Suprapubic skin (tissue), 4 donors: ENCODE measurements at regions not wholly inside any gene's neighbourhood (a gene's known extent, or its start where the extent isn't known, plus 50 kb on each side); places are given as distances from the start of the nearest gene placed in this dataset.
"Not testable (repeated sequence)": the region's sequence is repeated elsewhere in the genome, so short reads cannot be mapped to it uniquely, and the experiment has no call there.

ENCODE experiments used
- DNase-seq, 2 donors: peaks; one replicate each; pipeline ENCODE4 v3.0.0-alpha.2; 2019; ENCODE audit warnings: low spot score in 2 of 2
- H3K27ac ChIP-seq: fragments of 200-600 bp; sonication (generic); one replicate; pipeline ENCODE4 v1.5.1; 2019
- H3K27me3 ChIP-seq: fragments of 200-600 bp; sonication (generic); one replicate; pipeline ENCODE4 v1.5.1; 2019
- H3K36me3 ChIP-seq: fragments of 200-600 bp; sonication (generic); one replicate; pipeline ENCODE4 v1.5.1; 2019
- H3K4me1 ChIP-seq: fragments of 200-600 bp; sonication (generic); one replicate; pipeline ENCODE4 v1.5.1; 2019
- H3K4me3 ChIP-seq: fragments of 200-600 bp; sonication (generic); one replicate; pipeline ENCODE4 v1.5.1; 2019; ENCODE audit warnings: mild to moderate bottlenecking
- H3K9me3 ChIP-seq: fragments of 200-600 bp; sonication (generic); one replicate; pipeline ENCODE4 v1.5.1; 2019
- WGBS: methylation state at CpG from one replicate; pipeline ENCODE4 v1.1.5; 2018; 5-methylcytosine and 5-hydroxymethylcytosine counted together

DNA sequence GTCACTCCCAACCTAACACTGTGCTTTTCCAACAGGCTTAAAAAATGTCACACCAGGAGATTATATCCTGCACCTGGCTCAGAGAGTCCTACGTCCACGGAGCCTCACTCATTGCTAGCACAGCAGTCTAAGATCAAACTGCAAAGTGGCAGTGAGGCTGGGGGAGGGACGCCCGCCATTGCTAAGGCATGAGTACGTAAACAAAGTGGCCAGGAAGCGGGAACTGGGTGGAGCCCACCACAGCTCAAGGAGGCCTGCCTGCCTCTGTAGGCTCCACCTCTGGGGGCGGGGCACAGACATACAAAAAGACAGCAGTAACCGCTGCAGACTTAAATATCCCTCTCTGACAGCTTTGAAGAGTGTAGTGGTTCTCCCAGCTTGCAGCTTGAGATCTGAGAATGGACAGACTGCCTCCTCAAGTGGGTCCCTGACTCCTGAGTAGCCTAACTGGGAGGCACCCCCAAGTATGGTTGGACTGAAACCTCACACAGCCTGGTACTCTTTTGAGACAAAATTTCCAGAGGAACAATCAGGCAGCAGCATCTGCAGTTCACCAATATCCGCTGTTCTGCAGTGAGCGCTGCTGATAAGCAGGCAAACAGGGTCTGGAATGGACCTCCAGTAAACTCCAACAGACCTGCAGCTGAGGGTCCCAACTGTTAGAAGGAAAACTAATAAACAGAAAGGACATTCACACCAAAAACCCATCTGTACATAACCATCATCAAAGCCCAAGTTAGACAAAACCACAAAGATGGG lies 2986.4 kb upstream of the OR11H1 start:
- peak in 1 of 2 donors; percentile 76 for DNase-seq
- H3K36me3 ChIP-seq, H3K27me3 ChIP-seq, H3K27ac ChIP-seq, H3K4me3 ChIP-seq, H3K4me1 ChIP-seq, H3K9me3 ChIP-seq: not testable (repeated sequence)
- 59% methylated on average over 5 of the region's 10 CpGs for WGBS

GRCh38 chr22:12553366-12553765 lies 2974.6 kb upstream of the OR11H1 start:
- whole genome bisulfite sequencing: 56% methylated on average over 5 of the region's 5 CpGs
- H3K4me3 ChIP-seq, H3K36me3 ChIP-seq, H3K27me3 ChIP-seq, H3K9me3 ChIP-seq, H3K27ac ChIP-seq, DNase-seq, H3K4me1 ChIP-seq: not testable (repeated sequence)

DNA sequence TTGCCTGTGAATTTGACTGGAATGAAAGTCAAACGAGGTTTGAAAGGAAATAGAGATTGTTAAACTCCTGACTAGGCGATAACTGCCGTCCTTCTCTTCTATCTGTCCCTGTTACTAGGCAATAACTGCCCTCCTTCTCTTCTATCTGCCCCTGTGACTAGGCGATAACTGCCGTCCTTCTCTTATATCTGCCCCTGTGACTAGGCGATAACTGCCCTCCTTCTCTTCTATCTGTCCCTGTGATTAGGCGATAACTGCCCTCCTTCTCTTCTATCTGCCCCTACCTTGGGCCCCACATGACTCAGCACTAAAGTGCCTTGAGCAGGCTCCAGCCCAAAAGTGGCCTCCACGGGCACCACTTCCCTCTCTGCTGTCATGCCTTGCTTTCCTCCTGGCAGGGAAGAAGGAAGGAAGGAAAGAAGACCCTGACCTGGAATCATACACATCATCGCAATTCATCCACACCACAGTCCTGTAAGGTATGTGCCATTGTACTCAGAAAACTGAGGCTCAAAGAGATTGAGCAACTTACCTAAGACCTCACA lies 2973.3 kb upstream of the OR11H1 start:
- not testable (repeated sequence) for H3K9me3 ChIP-seq, H3K4me1 ChIP-seq, H3K4me3 ChIP-seq, H3K36me3 ChIP-seq, H3K27me3 ChIP-seq, DNase-seq, H3K27ac ChIP-seq
- 78% methylated on average over 9 of the region's 9 CpGs for WGBS

- H3K36me3 ChIP-seq, H3K4me1 ChIP-seq, H3K9me3 ChIP-seq, H3K4me3 ChIP-seq, H3K27ac ChIP-seq, H3K27me3 ChIP-seq, DNase-seq: not testable (repeated sequence)
Observed at GRCh38 chr22:12571500-12571899, 2956.5 kb upstream of the OR11H1 start.

GRCh38 chr22:12579655-12580054 lies 2948.3 kb upstream of the OR11H1 start:
- not testable (repeated sequence) for DNase-seq, H3K4me1 ChIP-seq, H3K36me3 ChIP-seq, H3K27ac ChIP-seq, H3K4me3 ChIP-seq, H3K9me3 ChIP-seq, H3K27me3 ChIP-seq
- 8% methylated on average over 2 of the region's 3 CpGs for WGBS

DNA sequence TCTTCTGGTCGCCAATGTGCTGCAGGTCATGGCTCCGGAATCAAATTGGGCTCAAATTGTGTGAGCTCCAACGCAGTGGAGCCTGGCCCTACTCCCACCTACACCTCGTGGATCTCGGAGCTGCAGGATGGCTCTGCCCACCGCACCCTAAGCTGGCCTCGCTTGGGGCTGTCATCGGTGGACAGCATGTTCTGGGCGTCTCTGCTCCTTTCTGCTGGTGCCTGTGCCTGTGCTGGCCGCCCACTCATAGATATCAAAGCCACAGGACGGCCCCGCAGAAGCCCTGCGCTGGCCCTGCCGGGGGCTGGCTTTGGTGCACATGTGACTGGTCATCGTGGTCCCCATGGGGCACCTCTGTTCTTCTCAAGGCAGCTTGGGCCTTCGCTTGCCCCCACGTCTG lies 2943.5 kb upstream of the OR11H1 start:
- H3K9me3 ChIP-seq, H3K27ac ChIP-seq: not testable (repeated sequence)
- 68% methylated on average over 16 of the region's 17 CpGs for WGBS

DNA sequence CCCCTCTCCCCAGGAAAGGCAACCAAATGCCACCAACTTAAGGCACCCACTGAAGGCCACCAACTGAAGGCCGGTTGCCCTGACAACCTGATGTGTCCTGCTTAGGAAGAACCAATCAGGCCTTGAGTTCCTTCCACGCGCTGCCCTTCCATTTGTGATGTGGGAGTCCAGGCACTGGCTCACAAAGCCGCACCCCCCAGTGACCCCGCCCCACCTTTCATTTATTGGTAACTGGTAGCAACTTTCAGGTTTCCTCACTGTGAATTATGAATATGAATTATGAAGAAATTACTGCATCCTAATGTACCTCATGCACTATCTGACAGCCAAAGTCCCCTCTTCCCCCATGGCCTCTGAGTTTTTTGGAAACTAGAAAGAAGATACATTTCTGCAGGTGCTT lies 2943.1 kb upstream of the OR11H1 start:
- not testable (repeated sequence) for DNase-seq, H3K9me3 ChIP-seq, H3K27me3 ChIP-seq, H3K27ac ChIP-seq, H3K4me1 ChIP-seq, H3K36me3 ChIP-seq, H3K4me3 ChIP-seq
- 62% methylated on average over 5 of the region's 5 CpGs for WGBS

More for the DNA sequence above, 2943.5 kb upstream of the OR11H1 start:
- H3K4me1 ChIP-seq, H3K4me3 ChIP-seq, H3K36me3 ChIP-seq, H3K27me3 ChIP-seq: not testable (repeated sequence)
- DNase-seq: peak in 1 of 2 donors; percentile 71

GRCh38 chr22:12595724-12596123 lies 2932.3 kb upstream of the OR11H1 start:
- WGBS: 77% methylated on average over 13 of the region's 13 CpGs
- H3K9me3 ChIP-seq: peaks cover 35% of the 10 kb centered on the region
- not testable (repeated sequence) for H3K4me1 ChIP-seq, DNase-seq, H3K4me3 ChIP-seq, H3K27me3 ChIP-seq, H3K36me3 ChIP-seq, H3K27ac ChIP-seq

- not testable (repeated sequence) for H3K36me3 ChIP-seq, DNase-seq, H3K4me1 ChIP-seq, H3K4me3 ChIP-seq, H3K27me3 ChIP-seq, H3K27ac ChIP-seq
- peaks cover 34% of the 10 kb centered on the region for H3K9me3 ChIP-seq
- WGBS: 82% methylated on average over 4 of the region's 4 CpGs
Observed at GRCh38 chr22:12597778-12598177, 2930.2 kb upstream of the OR11H1 start.

DNA sequence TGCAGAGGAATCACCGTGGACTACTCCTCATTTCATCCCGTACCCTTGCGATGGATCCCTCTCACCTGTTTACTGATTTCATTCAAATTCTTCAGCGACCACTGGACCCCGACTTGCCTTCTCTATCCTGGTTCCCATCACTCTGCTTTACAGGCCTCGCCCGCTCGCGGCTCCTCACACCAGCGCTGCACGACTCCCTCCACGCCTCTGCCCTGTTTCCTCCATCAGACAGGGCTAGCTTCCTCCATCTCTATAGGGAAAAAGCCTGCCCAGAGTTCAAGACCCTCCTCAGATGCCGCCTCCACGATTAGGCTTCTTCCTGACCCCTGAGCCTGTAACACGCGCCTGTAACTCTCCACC lies 2926.5 kb upstream of the OR11H1 start:
- H3K9me3 ChIP-seq: peaks cover 41% of the 10 kb centered on the region
- not testable (repeated sequence) for H3K4me3 ChIP-seq, DNase-seq, H3K27me3 ChIP-seq, H3K27ac ChIP-seq, H3K4me1 ChIP-seq, H3K36me3 ChIP-seq
- 73% methylated on average over 16 of the region's 16 CpGs for WGBS
